ENCODE measurements at regions not wholly inside any gene's neighbourhood (a gene's known extent, or its start where the extent isn't known, plus 50 kb on each side); places are given as distances from the start of the nearest gene placed in this dataset.

- Histone ChIP-seq H3K36me3 (no peaks in the 10 kb centered on the region), H3K27ac (no peak overlapping the region), H3K27me3 (no peaks in the 10 kb centered on the region), H3K9me3 (no peaks in the 10 kb centered on the region), H3K4me3 (no peak overlapping the region), H3K4me1 (no peaks in the 10 kb centered on the region)
- 88 to 95% methylated on average over 1 of the region's 1 CpG for WGBS, 2 donors
- TF ChIP-seq POLR2AphosphoS5 (IDR thresholded peaks at IDR 0.05) (no peak), POLR2A (IDR thresholded peaks at IDR 0.05) (no peak), EP300 (IDR thresholded peaks at IDR 0.05) (no peak), CTCF (IDR thresholded peaks at IDR 0.05) (no peak)
- DNase-seq = no peak
- intact Hi-C loops (cut with DNase I) = no loop called here
Measured at GRCh38 chr14:54140551-54140950, 183.9 kb upstream of the BMP4 start.

DNA sequence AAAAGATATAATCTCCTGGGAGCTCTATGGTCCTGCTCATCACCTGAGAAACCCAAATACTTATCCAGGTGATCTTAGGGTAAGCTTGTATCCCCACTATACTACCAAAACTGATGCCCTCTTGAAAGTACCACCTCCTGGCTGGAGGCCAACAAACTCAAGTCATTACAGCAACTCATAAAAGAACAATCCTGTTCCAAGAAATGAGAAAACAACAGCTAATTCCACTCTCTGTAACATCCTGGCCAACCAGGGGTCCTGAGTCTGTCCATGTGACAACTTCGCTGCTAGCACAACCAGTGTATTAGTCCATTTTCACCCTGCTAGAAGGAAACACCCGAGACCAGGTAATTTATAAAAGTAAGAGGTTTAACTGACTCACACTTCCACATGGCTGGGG lies 190.0 kb upstream of the BMP4 start:
- H3K27me3 ChIP-seq = no peaks in the 10 kb centered on the region
- WGBS, 2 donors = 83 to 85% methylated on average over 2 of the region's 2 CpGs

GRCh38 chr14:54147282-54147681 lies 190.7 kb upstream of the BMP4 start:
- no peak overlapping the region for H3K27ac ChIP-seq
- 69 to 71% methylated on average over 2 of the region's 2 CpGs for WGBS, 2 donors
- no peak overlapping the region for H3K4me3 ChIP-seq
- intact Hi-C loops (cut with DNase I) = no loop called here
- peaks cover 0 to 9% (median 0%) of the 10 kb centered on the region in 4 donors for H3K9me3 ChIP-seq
- H3K4me1 ChIP-seq = no peaks in the 10 kb centered on the region
- no peaks in the 10 kb centered on the region for H3K27me3 ChIP-seq
- no peak for TF ChIP-seq EP300 (IDR thresholded peaks at IDR 0.05)
- H3K36me3 ChIP-seq = no peaks in the 10 kb centered on the region
- no peak for DNase-seq

More for the DNA sequence above, 190.0 kb upstream of the BMP4 start:
- Histone ChIP-seq H3K36me3 (no peaks in the 10 kb centered on the region), H3K9me3 (peaks cover 0 to 9% (median 0%) of the 10 kb centered on the region in 4 donors), H3K27ac (no peak overlapping the region), H3K4me3 (no peak overlapping the region), H3K4me1 (no peaks in the 10 kb centered on the region)
- DNase-seq = no peak
- intact Hi-C loops (cut with DNase I) = no loop called here
- TF ChIP-seq EP300 (IDR thresholded peaks at IDR 0.05) (no peak), POLR2AphosphoS5 (IDR thresholded peaks at IDR 0.05) (no peak), CTCF (IDR thresholded peaks at IDR 0.05) (no peak), POLR2A (IDR thresholded peaks at IDR 0.05) (no peak)

- WGBS, 2 donors = 91% methylated on average over 3 of the region's 3 CpGs
- no peak overlapping the region for H3K4me3 ChIP-seq
- intact Hi-C loops (cut with DNase I) = no loop called here
- no peak overlapping the region for H3K27ac ChIP-seq
- no peak for DNase-seq
- no peaks in the 10 kb centered on the region for H3K27me3 ChIP-seq
- peaks cover 0 to 9% (median 0%) of the 10 kb centered on the region in 4 donors for H3K9me3 ChIP-seq
- no peaks in the 10 kb centered on the region for H3K36me3 ChIP-seq
- TF ChIP-seq CTCF (IDR thresholded peaks at IDR 0.05) = no peak
- no peak for TF ChIP-seq EP300 (IDR thresholded peaks at IDR 0.05)
- TF ChIP-seq POLR2AphosphoS5 (IDR thresholded peaks at IDR 0.05) = no peak
- TF ChIP-seq POLR2A (IDR thresholded peaks at IDR 0.05) = no peak
- H3K4me1 ChIP-seq = no peaks in the 10 kb centered on the region
Measured at GRCh38 chr14:54147758-54148157, 191.1 kb upstream of the BMP4 start.

DNA sequence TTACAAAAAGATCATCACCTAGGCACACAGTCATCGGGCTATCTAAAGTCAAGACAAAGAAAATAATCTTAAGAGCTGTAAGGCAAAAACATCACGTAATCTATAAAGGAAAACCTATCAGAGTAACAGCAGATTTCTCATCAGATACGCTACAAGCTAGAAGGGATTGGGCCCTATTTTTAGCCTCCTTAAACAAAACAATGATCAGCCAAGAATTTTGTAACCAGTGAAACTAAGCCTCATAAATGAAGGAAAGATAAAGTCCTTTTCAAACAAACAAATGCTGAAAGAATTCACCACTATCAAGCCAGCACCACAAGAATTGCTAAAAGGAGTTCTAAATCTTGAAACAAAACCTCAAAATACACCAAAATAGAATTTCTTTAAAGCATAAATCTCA lies 191.6 kb upstream of the BMP4 start:
- Histone ChIP-seq H3K4me3 (no peak overlapping the region), H3K27me3 (no peaks in the 10 kb centered on the region), H3K4me1 (no peaks in the 10 kb centered on the region), H3K9me3 (peaks cover 0 to 9% (median 0%) of the 10 kb centered on the region in 4 donors), H3K27ac (no peak overlapping the region), H3K36me3 (no peaks in the 10 kb centered on the region)
- 93 to 94% methylated on average over 3 of the region's 3 CpGs for WGBS, 2 donors
- intact Hi-C loops (cut with DNase I) = no loop called here
- TF ChIP-seq POLR2A (IDR thresholded peaks at IDR 0.05) (no peak), POLR2AphosphoS5 (IDR thresholded peaks at IDR 0.05) (no peak)
- no peak for DNase-seq

GRCh38 chr14:54152351-54152750 lies 195.7 kb upstream of the BMP4 start:
- no peaks in the 10 kb centered on the region for H3K27me3 ChIP-seq
- WGBS, 2 donors = 95 to 96% methylated on average over 8 of the region's 8 CpGs
- H3K27ac ChIP-seq = no peak overlapping the region
- no peak for TF ChIP-seq EP300 (IDR thresholded peaks at IDR 0.05)
- TF ChIP-seq CTCF (IDR thresholded peaks at IDR 0.05) = no peak
- TF ChIP-seq POLR2AphosphoS5 (IDR thresholded peaks at IDR 0.05) = no peak
- TF ChIP-seq POLR2A (IDR thresholded peaks at IDR 0.05) = no peak
- no peaks in the 10 kb centered on the region for H3K4me1 ChIP-seq
- H3K9me3 ChIP-seq = peaks cover 0 to 6% (median 0%) of the 10 kb centered on the region in 4 donors
- H3K4me3 ChIP-seq = no peak overlapping the region
- no peak for DNase-seq
- no peaks in the 10 kb centered on the region for H3K36me3 ChIP-seq
- intact Hi-C loops (cut with DNase I) = no loop called here
